Endothelial cell of umbilical vein (primary cell): ENCODE measurements at regions not wholly inside any gene's neighbourhood (a gene's known extent, or its start where the extent isn't known, plus 50 kb on each side); places are given as distances from the start of the nearest gene placed in this dataset.

Experiments
- EZH2 ChIP-seq: IDR thresholded peaks from 2 replicates; pipeline ENCODE4 v1.6.1; 2012; ENCODE audit warnings: borderline replicate concordance, low read depth, mild to moderate bottlenecking, moderate library complexity, low read length, inconsistent platforms; ENCODE audit not compliant: severe bottlenecking
- FOS ChIP-seq: IDR thresholded peaks from 2 replicates; pipeline ENCODE4 v1.6.1; 2011; ENCODE audit warnings: mild to moderate bottlenecking, low read length, moderate library complexity, borderline replicate concordance; ENCODE audit not compliant: insufficient read depth
- JUN ChIP-seq: IDR thresholded peaks from 2 replicates; pipeline ENCODE4 v1.6.1; 2011; ENCODE audit warnings: borderline replicate concordance, low read depth; ENCODE audit not compliant: insufficient read length, insufficient read depth
- MYC ChIP-seq: IDR thresholded peaks from one replicate; pipeline ENCODE4 v1.6.1; 2011; ENCODE audit warnings: mild to moderate bottlenecking, low read depth, low read length
- POLR2A ChIP-seq: IDR thresholded peaks from 2 replicates; pipeline ENCODE4 v1.6.1; 2012; ENCODE audit warnings: low read depth, mild to moderate bottlenecking, control low read depth, low read length
- POLR2AphosphoS5 ChIP-seq: IDR thresholded peaks from 2 replicates; pipeline ENCODE4 v1.6.1; 2012; ENCODE audit warnings: low read depth, mild to moderate bottlenecking, control low read depth, low read length, moderate library complexity; ENCODE audit not compliant: insufficient read depth
- TF ChIP-seq, protein P1 (sequence below), 2 donors: IDR thresholded peaks; 1 replicate in 1 of 2; 2 replicates in 1 of 2; pipeline ENCODE4 v1.5.1; 2011; ENCODE audit warnings: low read length in 2 of 2, mild to moderate bottlenecking in 2 of 2, moderate library complexity in 2 of 2, control low read depth in 1 of 2, inconsistent platforms in 1 of 2, low read depth in 1 of 2; ENCODE audit not compliant: insufficient read depth in 1 of 2; ENCODE audit errors: extremely low read depth in 1 of 2
- TF ChIP-seq, protein P2 (sequence below): IDR thresholded peaks from 2 replicates; pipeline ENCODE4 v1.6.1; 2011; ENCODE audit not compliant: insufficient read depth, insufficient read length

DNA sequence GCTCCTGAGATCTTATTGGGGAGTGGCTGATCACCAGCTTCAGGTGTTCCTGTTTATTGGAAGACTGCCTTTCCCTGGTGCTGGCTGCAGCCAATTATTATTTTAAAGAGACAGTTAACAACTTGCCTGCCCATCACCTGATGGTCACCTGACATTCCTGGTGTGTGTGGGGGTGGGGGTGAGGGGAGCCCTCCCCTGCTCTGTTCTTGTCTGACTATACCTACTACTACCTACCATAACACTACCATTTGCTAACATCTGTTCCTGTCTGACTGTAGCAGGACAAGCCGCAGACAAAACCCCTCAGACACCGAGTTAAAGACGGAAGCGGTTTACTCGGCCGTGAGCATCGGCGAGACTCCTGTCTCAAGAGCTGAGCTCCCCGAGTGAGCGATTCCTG, 54.9 kb upstream of the NBPF3 start:
- TF ChIP-seq POLR2A (no peak), JUN (no peak), MYC (no peak), EZH2 (no peak), POLR2AphosphoS5 (no peak), FOS (no peak)
- TF ChIP-seq, protein P1, sequence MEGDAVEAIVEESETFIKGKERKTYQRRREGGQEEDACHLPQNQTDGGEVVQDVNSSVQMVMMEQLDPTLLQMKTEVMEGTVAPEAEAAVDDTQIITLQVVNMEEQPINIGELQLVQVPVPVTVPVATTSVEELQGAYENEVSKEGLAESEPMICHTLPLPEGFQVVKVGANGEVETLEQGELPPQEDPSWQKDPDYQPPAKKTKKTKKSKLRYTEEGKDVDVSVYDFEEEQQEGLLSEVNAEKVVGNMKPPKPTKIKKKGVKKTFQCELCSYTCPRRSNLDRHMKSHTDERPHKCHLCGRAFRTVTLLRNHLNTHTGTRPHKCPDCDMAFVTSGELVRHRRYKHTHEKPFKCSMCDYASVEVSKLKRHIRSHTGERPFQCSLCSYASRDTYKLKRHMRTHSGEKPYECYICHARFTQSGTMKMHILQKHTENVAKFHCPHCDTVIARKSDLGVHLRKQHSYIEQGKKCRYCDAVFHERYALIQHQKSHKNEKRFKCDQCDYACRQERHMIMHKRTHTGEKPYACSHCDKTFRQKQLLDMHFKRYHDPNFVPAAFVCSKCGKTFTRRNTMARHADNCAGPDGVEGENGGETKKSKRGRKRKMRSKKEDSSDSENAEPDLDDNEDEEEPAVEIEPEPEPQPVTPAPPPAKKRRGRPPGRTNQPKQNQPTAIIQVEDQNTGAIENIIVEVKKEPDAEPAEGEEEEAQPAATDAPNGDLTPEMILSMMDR (IDR thresholded peaks at IDR 0.05; ENCODE audit: extremely low read depth in 1 of 2, insufficient read depth in 1 of 2, low read depth in 1 of 2, low read length in 2 of 2): no peak
- TF ChIP-seq, protein P2, sequence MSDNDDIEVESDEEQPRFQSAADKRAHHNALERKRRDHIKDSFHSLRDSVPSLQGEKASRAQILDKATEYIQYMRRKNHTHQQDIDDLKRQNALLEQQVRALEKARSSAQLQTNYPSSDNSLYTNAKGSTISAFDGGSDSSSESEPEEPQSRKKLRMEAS: no peak
